NCI-H1417 (cell line): ENCODE measurements at regions not wholly inside any gene's neighbourhood (a gene's known extent, or its start where the extent isn't known, plus 50 kb on each side); places are given as distances from the start of the nearest gene placed in this dataset.
A peak's percentile ranks its signal among the peaks of the same experiment; 100 is the strongest.
"Not testable (repeated sequence)": the region's sequence is repeated elsewhere in the genome, so short reads cannot be mapped to it uniquely, and the experiment has no call there.

Source experiments
- DNase-seq, 3 experiments: peaks; one replicate each; lab custom pipeline; 2025; lab: John Stamatoyannopoulos, UW

- no peak for DNase-seq
Observed at GRCh38 chrX:138865093-138865649, 153.7 kb upstream of the FGF13 start.

- no peak for DNase-seq
Observed at GRCh38 chrX:138859421-138859820, 147.9 kb upstream of the FGF13 start.

GRCh38 chrX:138858951-138859350 lies 147.4 kb upstream of the FGF13 start:
- no peak for DNase-seq

GRCh38 chrX:138858438-138858837 lies 146.9 kb upstream of the FGF13 start:
- no peak for DNase-seq

GRCh38 chrX:138856881-138857604 lies 145.5 kb upstream of the FGF13 start:
- DNase-seq: no peak

- no peak for DNase-seq
Observed at GRCh38 chrX:138853936-138854335, 142.4 kb upstream of the FGF13 start.

GRCh38 chrX:138849521-138849920 lies 138.0 kb upstream of the FGF13 start:
- no peak for DNase-seq

GRCh38 chrX:138847930-138848329 lies 136.4 kb upstream of the FGF13 start:
- DNase-seq: peak in 1 of 3 experiments; percentile 3

GRCh38 chrX:138845786-138846185 lies 134.3 kb upstream of the FGF13 start:
- no peak for DNase-seq

GRCh38 chrX:138807400-138807799 lies 95.9 kb upstream of the FGF13 start:
- DNase-seq: not testable (repeated sequence)

- no peak for DNase-seq
Observed at GRCh38 chrX:138794246-138794645, 82.7 kb upstream of the FGF13 start.

- no peak for DNase-seq
Observed at GRCh38 chrX:138791551-138791950, 80.0 kb upstream of the FGF13 start.

- DNase-seq: no peak
Observed at GRCh38 chrX:138788771-138789170, 77.3 kb upstream of the FGF13 start.

- not testable (repeated sequence) for DNase-seq
Observed at GRCh38 chrX:138778576-138778909, 67.0 kb upstream of the FGF13 start.

- not testable (repeated sequence) for DNase-seq
Observed at GRCh38 chrX:138777908-138778575, 66.5 kb upstream of the FGF13 start.

GRCh38 chrX:138777230-138777629 lies 65.7 kb upstream of the FGF13 start:
- DNase-seq: no peak

- DNase-seq: peak in 1 of 3 experiments; percentile 48
Observed at GRCh38 chrX:138775517-138775916, 64.0 kb upstream of the FGF13 start.

GRCh38 chrX:138771047-138771446 lies 59.5 kb upstream of the FGF13 start:
- no peak for DNase-seq

GRCh38 chrX:138769918-138770317 lies 58.4 kb upstream of the FGF13 start:
- DNase-seq: no peak

GRCh38 chrX:138765051-138765450 lies 53.5 kb upstream of the FGF13 start:
- DNase-seq: no peak

- DNase-seq: no peak
Observed at GRCh38 chrX:138763761-138764160, 52.2 kb upstream of the FGF13 start.

- DNase-seq: no peak
Observed at GRCh38 chrX:138761380-138761779, 49.9 kb upstream of the FGF13 start.
